ENCODE measurements at regions not wholly inside any gene's neighbourhood (a gene's known extent, or its start where the extent isn't known, plus 50 kb on each side); places are given as distances from the start of the nearest gene placed in this dataset.

GRCh38 chr13:106212386-106213010 is 323.0 kb downstream of the EFNB2 start:
- no peaks in the 10 kb centered on the region for H3K4me1 ChIP-seq
- ATAC-seq, result no peak
- intact Hi-C loops (cut with DNase I), result no loop called here

DNA sequence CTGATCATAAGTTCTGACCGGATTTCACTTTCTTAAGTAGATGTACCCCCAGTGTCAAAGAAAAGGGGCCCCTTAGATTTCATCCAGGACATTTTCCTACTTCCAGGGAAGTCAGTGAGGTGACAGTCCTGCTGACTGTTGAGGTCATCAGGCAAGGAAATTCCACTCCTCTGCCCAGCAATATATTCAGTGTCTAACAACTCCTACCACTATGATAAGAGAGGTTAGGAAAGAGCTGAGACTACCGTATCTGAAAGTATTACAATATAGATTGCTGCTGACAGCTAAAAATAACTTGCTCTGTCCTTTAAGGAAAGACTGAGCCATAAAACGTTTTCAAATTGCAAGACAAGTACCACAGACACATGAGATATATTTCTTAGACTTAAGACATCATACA is 325.1 kb downstream of the EFNB2 start:
- no peaks in the 10 kb centered on the region for H3K36me3 ChIP-seq (replicated peaks in 1 of 2; ENCODE audit: insufficient read depth in 1 of 2, low read depth in 2 of 2)
- no peak for ATAC-seq
- 30 to 37% methylated on average over 3 of the region's 3 CpGs for WGBS, 2 donors
- no peak for DNase-seq
- H3K4me1 ChIP-seq, result no peaks in the 10 kb centered on the region
- no peaks in the 10 kb centered on the region for H3K9me3 ChIP-seq
- intact Hi-C loops (cut with DNase I), result no loop called here
- H3K27ac ChIP-seq, result no peak overlapping the region
- no peaks in the 10 kb centered on the region for H3K27me3 ChIP-seq
- H3K4me3 ChIP-seq, result no peak overlapping the region
- TF ChIP-seq CTCF (IDR thresholded peaks at IDR 0.05) (no peak), POLR2A (IDR thresholded peaks at IDR 0.05) (no peak)

More at GRCh38 chr13:106212386-106213010, 323.0 kb downstream of the EFNB2 start:
- Histone ChIP-seq H3K4me3 (no peak overlapping the region), H3K9me3 (no peaks in the 10 kb centered on the region), H3K27me3 (no peaks in the 10 kb centered on the region), H3K36me3 (replicated peaks in 1 of 2; ENCODE audit: insufficient read depth in 1 of 2, low read depth in 2 of 2) (no peaks in the 10 kb centered on the region), H3K27ac (no peak overlapping the region)
- WGBS, 2 donors, result 57% methylated on average over 3 of the region's 3 CpGs
- TF ChIP-seq POLR2A (IDR thresholded peaks at IDR 0.05) (no peak), CTCF (IDR thresholded peaks at IDR 0.05) (no peak)
- DNase-seq, result no peak

DNA sequence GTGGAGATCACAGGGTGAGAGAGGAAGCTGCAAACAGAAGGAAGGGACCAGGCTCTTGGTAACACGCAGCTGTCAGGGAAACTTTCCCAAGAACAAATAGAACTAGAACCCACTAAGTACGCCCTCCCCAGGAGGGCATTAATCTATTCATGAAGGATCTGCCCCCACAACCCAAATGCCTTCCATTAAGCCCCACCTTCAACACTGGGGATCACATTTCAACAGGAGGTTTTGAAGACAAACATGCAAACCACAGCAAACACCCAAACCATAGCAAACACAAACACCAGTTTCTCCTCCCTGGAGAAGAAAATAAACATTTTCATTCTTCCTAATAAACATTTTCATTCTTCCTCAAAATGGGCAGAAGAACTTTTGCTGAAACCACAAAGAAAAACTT is 329.6 kb downstream of the EFNB2 start:
- ATAC-seq, result no peak
- Histone ChIP-seq H3K36me3 (replicated peaks in 1 of 2; ENCODE audit: insufficient read depth in 1 of 2, low read depth in 2 of 2) (no peaks in the 10 kb centered on the region), H3K9me3 (no peaks in the 10 kb centered on the region), H3K27me3 (no peaks in the 10 kb centered on the region), H3K4me1 (no peaks in the 10 kb centered on the region), H3K4me3 (no peak overlapping the region), H3K27ac (no peak overlapping the region)
- DNase-seq, result no peak
- intact Hi-C loops (cut with DNase I), result no loop called here
- 42 to 47% methylated on average over 2 of the region's 2 CpGs for WGBS, 2 donors
- TF ChIP-seq CTCF (IDR thresholded peaks at IDR 0.05) (no peak), POLR2A (IDR thresholded peaks at IDR 0.05) (no peak)

DNA sequence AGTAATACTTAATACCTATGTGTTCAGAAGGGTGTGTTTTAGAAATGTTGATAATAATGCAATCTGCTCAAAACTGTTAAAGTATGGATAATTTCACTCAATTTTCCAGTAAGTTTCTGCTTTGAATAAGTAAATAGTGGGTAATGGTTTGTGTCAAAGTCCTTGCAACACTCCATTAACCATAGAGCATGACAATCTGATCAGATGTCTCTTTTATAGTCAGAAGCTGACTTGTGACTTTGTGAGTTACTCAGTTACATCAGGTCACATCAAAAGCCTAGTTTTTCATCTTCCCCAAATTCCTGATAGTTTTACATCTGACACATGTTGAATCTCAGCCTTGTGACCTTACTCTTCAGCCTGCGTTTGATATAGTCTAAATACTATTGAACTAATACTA is 338.0 kb downstream of the EFNB2 start:
- Histone ChIP-seq H3K27me3 (no peaks in the 10 kb centered on the region), H3K4me1 (no peaks in the 10 kb centered on the region), H3K9me3 (no peaks in the 10 kb centered on the region), H3K36me3 (replicated peaks in 1 of 2; ENCODE audit: insufficient read depth in 1 of 2, low read depth in 2 of 2) (no peaks in the 10 kb centered on the region), H3K27ac (no peak overlapping the region), H3K4me3 (no peak overlapping the region)
- no peak for DNase-seq
- intact Hi-C loops (cut with DNase I), result no loop called here
- no peak for TF ChIP-seq POLR2A (IDR thresholded peaks at IDR 0.05)
- TF ChIP-seq CTCF (IDR thresholded peaks at IDR 0.05), result no peak
- 60 to 76% methylated on average over 1 of the region's 1 CpG for WGBS, 2 donors
- ATAC-seq, result no peak

GRCh38 chr13:106187501-106188095 is 347.9 kb downstream of the EFNB2 start:
- H3K9me3 ChIP-seq, result no peaks in the 10 kb centered on the region
- 51 to 60% methylated on average over 5 of the region's 5 CpGs for WGBS, 2 donors
- TF ChIP-seq POLR2A (IDR thresholded peaks at IDR 0.05) (no peak), CTCF (IDR thresholded peaks at IDR 0.05) (no peak)

More at GRCh38 chr13:106187501-106188095, 347.9 kb downstream of the EFNB2 start:
- ATAC-seq (no peak), DNase-seq (no peak)
- H3K36me3 ChIP-seq (replicated peaks in 1 of 2; ENCODE audit: insufficient read depth in 1 of 2, low read depth in 2 of 2), result no peaks in the 10 kb centered on the region
- H3K27ac ChIP-seq, result no peak overlapping the region
- intact Hi-C loops (cut with DNase I), result no loop called here
- no peaks in the 10 kb centered on the region for H3K4me1 ChIP-seq
- H3K27me3 ChIP-seq, result no peaks in the 10 kb centered on the region
- H3K4me3 ChIP-seq, result no peak overlapping the region
